Activated T-helper 1 cell treated with anti-CD3 and anti-CD28 coated beads, Interleukin-2, amount 50 U/mL, for 16 hours (primary cell): ENCODE measurements at regions not wholly inside any gene's neighbourhood (a gene's known extent, or its start where the extent isn't known, plus 50 kb on each side); places are given as distances from the start of the nearest gene placed in this dataset.

Source experiments
- DNase-seq, 2 donors: peaks; one replicate each; pipeline ENCODE4 v3.0.0-alpha.2; 2020; ENCODE audit warnings: low read depth in 1 of 2, low spot score in 1 of 2

DNA sequence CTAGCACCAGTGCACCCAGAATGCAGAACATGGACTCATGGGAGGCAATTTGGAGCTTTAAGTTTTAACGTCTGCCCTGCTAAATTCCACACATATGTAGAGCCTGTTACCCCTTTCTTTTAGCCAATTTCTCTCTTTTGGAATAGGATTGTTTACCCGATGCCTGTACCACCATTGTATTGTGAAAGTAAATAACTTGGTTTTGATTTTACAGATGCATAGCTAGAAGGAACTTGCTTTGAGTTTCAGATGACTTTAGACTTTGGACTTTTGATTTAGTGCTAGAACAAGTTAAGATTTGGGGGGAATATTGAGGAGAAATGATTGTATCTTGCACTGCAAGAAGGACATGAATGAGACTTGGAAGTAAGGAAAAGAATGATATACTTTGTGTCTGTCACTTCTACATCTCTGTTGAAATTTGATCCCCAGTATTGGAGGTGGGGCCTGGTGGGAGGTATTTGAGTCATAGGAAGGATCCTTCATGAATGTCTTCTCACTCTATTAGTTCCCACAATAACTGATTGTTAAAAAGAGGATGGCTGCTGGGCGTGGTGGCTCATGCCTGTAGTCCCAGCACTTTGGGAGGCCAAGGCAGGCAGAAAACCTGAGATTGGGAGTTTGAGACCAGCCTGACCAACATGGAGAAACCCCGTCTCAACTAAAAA is 794.8 kb upstream of the LCORL start:
- DNase-seq = no peak

DNA sequence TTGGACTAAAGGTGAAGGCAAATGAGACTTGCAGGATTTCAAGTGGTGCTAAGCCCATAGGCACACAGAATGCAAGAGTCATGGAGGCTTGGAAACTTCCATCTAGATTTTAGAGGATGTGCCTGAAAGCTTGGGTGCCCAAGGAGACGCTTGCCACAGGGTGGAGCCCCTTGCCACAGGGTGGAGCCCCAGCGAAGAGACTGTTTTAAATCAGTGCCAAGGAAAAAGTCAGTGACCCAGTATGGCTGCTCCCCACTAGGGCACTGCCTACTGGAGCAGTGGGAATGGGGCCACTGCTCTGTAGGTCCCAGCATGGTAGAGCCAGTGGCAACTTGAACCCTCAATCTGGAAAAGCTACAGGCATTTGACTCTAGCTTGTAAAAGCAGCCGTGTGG is 794.2 kb upstream of the LCORL start:
- no peak for DNase-seq

DNA sequence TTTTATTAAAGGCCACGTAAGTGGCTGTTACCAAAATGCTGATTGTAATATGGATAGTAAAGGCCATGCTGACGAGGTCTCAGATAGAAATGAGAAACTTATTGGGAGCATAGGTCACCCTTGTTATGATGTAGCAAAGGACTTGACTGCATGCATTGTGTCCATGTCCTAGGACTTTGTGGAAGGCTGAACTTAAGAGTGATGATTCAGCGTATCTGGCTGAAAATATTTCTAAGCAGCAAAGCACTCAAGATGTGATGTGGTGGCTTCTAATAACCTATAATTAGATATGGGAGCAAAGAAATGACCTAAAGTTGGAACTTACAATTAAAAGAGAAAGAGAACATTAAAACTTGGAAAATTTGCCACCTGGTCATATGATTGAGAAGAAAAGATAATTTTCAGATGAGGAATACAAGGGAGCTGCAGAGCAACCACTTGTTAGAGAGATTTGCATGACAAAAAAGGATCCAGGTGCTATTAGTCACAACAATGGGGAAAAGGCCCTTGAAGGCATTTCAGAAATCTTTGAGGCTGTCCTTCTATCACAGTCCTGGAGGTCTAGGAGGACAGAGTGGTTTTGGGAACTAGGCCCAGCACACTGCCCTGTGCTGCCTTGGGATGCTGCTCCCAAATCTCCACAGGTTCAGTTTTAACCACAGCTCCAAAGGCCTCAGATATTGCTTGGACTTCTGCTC is 793.7 kb upstream of the LCORL start:
- no peak for DNase-seq

DNA sequence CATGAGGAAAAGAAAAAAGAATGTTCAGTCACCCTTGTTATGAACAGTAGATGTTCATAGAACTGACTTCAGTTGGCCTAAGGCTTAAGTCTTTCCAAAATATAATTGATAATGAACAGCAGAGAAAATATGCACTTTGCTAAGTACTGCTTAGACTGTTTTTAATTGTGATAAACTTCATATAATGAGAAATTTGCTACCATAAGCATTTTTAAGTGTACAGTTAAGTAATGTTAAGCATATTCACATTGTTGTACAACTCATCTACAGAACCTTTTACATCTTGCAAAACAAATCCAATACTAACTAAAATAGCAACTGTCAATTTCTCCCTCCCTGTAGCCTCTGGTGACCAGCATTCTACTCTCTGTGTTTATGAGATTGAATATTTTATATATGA is 792.2 kb upstream of the LCORL start:
- DNase-seq = no peak

DNA sequence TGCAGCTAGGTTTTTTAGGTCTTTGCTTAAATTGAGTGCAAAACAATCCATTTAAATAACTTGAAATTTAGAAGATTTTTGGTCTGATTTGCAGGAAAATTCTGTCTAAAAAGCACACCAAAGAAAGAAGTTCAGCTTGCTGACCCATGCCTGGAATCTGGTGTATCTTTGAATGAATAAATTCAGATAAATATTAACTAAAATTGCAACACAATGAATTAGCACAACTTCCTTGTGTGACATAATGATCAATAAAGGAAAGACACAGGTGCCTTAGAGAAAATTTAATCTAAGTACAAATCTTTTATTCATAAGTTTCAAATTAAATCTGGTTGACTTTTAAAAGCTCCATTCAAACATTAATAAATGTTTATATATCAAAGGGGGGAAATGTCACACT is 791.5 kb upstream of the LCORL start:
- DNase-seq = no peak

DNA sequence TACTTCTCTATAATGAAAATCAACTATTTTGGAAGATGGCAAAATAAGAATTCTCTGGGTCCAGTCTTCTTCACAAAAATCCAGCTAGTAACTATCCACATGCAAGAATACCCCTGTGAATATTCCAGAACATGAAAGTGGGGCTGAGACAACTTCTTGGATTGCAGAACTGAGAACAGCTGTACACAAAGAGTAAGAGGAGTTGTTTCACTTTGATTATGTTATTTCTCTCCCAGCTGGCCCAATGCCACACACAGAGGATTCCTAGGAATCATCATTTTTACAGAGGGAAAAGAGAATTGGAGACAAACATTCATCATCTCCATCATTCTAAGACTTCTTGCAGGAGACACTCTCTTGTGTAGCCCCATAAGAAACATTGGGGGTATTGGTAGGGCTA is 782.2 kb upstream of the LCORL start:
- DNase-seq = no peak

DNA sequence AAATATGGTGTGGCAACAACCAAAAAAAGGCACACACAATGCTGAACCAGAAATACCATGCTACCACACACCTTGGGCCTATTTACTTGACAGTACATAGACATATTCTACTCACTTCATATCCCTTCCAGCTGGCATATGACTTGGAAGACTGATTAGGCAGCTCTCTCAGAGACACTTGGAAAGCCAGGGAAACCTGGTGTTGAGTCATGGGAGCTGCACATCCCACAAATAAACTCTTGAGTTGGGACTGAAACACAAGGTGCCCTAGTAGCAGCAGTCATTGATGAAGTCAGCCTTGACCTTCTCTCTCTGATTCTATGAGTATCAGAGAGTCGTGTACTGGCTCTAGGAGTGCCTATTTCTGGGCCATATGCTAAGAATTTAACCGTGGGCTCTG is 776.6 kb upstream of the LCORL start:
- no peak for DNase-seq

DNA sequence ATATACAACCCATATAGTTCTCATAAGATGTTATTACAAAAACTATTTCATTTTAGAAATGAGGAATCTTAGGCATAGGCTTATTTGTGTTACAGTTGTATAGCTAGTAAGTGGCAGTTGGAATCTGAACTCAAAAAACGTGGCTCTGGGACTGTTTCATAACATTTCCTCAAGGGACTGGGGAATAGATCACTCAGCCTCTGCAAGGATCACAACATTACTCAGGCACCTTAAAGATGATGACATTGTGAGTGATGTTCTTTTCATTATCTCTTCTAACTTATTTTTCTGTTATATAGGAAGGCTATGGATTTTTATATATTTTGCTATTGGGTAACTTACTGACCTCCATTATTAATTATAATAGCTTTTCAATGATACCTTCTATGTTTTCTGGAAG is 774.2 kb upstream of the LCORL start:
- DNase-seq = no peak

DNA sequence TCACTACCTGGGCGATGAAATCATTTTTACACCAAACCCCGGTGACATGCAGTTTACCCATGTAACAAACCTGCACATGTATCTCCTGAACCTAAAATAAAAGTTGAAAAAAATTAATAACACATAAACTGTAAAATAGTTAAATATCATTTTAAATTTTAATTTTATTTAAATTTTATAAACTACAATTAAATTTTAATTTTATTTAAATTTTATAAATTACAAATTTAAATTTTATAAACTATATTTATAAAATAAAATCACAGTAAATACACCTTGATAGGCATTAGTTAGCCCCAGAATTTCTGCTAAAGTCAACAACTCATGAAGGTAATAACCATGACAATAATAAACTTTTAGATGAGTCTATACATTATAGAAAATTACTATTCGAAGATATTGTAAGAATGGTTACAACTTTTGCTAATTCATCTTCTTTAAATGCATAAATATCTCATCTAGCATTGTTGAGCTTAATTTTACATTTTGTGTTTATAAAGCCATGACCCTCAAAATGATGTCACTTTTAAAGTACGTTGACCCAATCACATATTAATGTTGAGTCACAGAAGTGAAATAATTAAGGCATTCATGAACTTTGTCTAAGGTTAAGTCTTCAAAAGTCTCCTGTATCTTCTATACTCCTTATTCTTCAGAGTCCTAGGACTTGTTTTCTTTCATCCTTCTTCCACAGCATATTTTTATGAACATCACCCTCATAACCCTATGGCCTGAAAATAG is 755.8 kb upstream of the LCORL start:
- no peak for DNase-seq

DNA sequence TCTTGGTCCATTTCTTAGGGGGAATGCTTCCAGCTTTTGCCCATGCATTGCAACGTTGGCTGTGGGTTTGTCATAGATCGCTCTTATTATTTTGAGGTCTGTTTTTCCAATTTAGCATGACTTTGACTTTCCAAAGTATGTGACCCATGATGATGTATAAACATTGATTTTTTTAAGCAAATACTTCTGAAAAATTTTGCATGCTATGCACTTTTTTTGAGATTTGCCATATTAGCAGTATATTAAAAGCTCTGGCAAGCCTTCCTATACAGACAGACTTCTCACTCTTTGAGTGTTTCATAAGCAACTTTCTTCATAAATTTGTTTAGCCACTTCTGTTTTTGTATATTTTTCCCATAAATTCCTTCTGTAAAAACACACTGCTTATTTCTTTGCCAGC is 746.4 kb upstream of the LCORL start:
- DNase-seq = no peak

DNA sequence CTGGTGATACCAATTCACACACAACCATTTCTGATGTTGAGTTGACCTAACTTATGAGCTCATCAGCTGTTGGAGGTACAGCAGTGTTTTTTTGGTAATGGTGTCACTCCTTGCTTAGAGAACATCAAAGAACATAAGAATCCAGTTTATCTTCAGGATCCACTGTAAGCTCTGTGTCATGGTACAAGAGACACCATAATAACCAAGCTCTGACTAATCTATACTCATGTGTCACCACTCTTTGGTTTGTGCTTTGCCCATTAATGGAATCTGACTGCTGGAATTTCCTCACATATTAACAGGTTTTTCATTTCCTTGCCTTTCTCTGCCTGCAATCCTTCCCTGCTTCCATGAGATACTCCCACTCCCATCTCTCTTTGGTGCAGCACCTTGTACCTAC is 735.1 kb upstream of the LCORL start:
- no peak for DNase-seq

DNA sequence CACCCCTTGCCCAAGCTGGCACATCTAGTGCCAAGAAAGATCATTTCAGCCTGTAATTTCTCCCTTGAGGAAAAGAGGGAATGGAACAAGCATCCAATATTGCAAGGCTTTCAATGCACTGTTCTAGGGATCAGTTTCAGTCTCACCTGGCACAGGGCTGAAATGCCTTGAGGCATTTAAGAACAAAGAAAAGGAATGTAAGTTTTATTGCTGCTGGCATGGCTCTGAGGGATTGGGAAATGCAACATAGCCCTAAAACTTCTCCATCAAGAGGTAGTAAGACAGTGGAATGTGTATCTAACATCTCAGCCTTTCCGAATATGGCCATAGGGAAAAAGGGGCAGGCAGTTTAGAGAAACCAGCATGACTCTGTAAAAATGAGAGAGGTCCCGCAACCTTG is 732.6 kb upstream of the LCORL start:
- DNase-seq = no peak

DNA sequence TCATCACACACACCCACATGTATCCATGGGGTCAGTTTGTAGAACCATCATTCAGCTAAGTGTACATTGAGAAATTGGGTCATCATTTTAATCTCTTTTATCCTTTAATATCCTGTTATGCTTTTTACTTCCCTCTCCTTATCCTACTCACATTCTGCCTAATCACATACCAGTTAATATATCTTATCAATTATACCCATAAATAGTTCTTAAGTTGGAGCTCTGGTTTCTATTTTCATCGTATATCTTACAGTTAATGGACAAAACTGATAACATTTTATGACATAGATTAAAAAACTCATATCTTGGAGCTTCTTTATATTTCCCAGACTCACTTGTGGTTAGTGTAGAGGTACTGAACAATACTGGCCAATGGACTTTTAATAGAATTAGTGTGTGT is 729.5 kb upstream of the LCORL start:
- no peak for DNase-seq

DNA sequence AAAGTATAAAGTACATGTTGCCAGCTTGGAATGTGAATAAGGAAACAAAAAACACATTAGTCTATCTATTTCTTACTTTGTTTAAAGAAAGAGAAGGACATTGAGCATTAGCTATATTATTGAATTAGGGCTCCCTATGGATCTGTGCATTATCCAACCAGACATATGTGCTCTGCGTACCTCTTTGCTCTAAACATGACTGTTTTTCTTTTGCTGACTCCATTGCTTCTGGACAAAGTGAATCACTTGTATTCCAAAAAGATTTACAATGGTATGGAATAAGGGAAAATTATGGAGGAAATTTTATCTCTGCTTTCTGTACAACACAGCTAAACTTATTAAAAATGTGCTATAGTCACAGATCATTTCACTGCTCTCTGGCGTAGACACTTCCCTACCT is 727.8 kb upstream of the LCORL start:
- DNase-seq = no peak

DNA sequence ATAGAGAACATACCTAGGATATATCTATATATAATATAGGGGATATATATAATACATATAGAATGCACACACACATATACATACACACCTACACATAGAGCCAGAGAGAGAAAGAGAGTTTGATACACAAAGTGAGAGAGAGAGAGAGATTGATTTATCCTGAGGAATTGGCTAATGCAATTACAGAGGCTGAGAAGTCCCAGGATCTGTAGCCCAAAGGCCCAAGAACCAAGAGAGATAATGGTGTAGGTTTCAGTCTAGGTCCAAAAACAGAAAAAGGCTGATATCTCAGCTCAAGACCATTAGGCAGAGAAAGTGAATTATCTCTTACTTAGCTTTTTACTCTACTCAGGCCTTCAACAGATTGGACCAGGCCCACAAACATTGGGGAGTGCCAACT is 715.0 kb upstream of the LCORL start:
- DNase-seq = no peak

DNA sequence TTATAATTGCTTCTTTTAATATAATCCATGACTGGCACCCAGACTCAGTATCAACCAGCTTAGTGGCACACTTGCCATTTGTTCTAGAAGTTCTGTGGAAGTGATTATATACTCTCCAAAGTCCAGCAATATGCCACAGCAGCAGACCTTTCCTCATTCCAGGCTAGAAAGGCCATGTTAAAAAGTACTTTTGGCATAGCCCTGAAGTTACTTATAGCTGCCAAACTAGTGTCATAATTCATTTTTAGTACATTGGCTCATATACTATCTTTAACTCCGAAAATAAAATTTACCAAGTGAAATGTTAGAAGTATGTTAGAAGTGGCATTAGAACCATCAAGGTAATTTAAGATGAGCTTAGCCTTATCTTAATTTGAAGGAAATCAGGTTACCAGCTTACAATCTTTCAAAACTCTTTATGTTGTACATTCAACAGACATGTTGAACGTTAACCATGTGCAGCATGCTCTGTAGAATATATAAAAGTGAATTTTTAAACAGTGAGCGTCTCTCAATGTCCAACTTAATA is 714.2 kb upstream of the LCORL start:
- no peak for DNase-seq

DNA sequence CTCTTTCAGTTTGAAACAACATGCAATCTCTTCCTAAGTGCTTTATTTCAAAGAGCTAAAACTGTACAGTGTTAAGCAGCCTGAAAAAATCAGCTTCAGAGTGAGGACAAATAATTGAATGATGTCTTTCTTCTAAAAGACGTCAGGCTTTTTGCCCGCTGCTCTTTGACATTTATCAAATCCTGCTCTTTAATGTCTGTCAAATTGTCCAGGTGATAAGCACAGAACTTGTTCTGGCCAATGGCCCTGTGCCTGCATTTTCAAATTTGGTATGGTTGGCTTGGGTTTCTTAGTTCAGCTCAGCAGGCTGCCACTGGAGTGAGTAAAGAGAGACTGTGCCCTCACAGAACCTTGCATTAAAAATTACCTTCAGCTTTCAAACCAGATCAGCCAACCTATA is 712.9 kb upstream of the LCORL start:
- no peak for DNase-seq

DNA sequence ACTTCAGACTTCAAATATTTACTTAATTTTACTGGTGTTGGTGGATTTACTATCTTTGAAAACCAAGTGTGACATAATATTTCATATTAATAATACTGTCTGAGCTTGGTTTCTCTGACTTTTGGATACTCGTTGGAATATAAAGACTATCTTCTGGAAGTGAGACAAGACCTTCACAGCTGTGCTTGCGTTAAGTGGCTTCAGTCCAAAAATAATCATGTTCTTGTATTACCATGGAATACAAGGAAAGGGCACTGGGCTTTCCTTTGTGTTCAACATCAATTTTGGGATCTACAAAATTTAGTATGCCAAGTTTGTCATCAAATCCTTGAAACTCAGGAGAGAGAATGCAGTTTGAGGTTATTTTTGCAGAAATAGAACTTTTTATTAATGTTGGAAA is 712.4 kb upstream of the LCORL start:
- DNase-seq = no peak

DNA sequence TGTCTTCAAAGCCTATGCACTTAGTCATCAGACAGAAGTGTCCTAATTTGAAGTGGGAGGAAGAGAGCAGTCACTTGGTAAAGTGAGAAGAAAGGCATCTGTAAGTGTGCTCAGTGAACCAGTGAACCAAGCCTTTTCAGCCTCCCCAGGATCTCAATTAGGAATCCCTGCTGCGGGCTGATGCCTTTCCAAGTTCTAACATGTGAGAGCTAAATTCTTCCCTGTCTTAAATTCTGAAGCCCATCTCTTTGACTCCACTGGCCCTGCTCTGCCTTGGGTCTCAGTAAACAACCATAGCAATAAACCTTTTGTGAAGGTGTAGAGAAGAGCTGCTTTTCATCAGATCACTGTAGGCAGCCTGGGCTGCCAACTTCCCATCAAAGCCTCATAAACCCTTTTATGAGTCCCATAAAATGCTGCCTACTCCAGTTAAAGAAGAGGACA is 701.2 kb upstream of the LCORL start:
- DNase-seq = no peak

DNA sequence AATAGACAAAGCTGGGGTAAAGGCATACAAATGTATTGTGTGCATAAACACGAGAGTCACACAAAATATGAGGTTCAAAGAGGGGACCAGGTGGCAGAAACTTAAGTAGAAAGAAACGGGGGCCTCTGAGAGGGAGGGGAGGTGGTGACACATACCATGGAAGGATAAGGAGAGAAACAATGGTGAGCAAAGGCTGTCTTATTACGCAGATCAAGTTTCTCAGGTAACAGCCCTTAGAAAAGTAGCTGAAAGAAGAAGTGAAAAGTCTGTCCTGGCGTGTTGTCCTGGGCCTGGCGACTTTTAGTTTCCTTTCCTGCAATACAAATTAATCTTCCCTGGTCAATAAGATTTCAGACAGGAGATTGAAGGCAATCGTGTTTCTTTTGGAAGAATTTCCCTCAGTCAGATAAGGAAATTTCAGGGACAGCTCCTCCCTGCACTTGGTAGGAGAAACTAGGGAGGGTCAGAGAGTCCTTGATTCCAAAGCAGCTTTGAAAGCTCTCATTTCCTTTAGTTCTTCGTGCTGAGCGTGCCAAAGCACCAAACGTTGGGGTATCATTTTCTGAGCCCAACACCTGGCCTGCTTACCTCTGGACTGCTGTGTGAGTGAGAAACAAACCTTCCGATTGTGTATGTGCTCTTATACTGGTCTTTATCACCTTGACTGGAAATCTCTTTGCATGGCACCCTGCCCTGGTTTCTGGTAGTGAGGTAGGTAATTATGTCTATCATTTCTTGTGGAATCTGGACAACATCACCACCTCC is 676.7 kb upstream of the LCORL start:
- DNase-seq = no peak

DNA sequence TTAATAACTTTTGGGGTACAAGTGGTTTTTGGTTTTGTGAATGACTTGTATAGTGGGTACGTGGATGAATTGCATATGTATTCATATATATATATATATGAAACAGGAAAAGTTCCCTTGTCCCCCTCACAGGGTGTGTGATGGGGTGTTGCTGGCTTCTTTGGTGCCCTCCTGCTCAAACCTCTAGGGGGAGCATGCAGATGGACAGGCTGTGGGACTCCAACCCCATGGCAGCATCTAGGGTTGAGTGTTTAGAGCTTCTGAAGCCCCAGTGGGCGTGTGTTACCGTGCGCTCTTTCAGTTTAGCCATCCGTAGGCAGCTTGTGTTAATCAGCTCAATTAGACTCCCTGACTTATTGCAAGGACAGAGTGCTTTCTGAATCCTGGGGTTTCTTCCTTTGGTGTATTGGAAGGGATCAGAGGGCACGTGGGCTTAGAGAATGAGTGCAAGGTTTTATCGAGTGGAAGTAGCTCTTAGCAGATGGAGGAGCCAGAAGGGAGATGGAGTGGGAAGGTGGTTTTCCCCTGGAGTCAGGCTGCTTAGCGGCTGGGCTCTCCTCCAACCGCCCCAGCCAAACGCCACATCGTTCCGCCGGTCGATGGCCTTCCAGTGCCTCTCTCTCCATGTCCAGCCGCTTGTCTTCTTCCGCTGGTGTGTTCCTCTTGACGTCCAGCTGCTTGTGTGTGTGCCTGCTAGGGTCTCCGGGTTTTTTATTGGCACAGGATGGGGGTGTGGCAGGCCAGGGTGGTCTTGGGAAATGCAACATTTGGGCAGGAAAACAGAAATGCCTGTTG is 674.4 kb upstream of the LCORL start:
- DNase-seq = no peak
